AG08396 (cell line): ENCODE measurements at regions not wholly inside any gene's neighbourhood (a gene's known extent, or its start where the extent isn't known, plus 50 kb on each side); places are given as distances from the start of the nearest gene placed in this dataset.
"Not testable (repeated sequence)": the region's sequence is repeated elsewhere in the genome, so short reads cannot be mapped to it uniquely, and the experiment has no call there.

ENCODE experiments used
- DNase-seq: peaks from one replicate; pipeline ENCODE4 v3.0.0; 2012; ENCODE audit warnings: low spot score, mixed read lengths

GRCh38 chr10:34907743-34908430 lies 92.8 kb upstream of the PARD3 start:
- DNase-seq: no peak

- no peak for DNase-seq
These were observed 91.2 kb upstream of the PARD3 start for GRCh38 chr10:34906067-34906965.

- DNase-seq: no peak
These were observed 90.3 kb upstream of the PARD3 start for GRCh38 chr10:34905200-34905927.

GRCh38 chr10:34904191-34904590 lies 89.1 kb upstream of the PARD3 start:
- DNase-seq: no peak

GRCh38 chr10:34899161-34899560 lies 84.1 kb upstream of the PARD3 start:
- no peak for DNase-seq

- DNase-seq: no peak
These were observed 80.9 kb upstream of the PARD3 start for GRCh38 chr10:34895977-34896376.

GRCh38 chr10:34895046-34895445 lies 80.0 kb upstream of the PARD3 start:
- not testable (repeated sequence) for DNase-seq

- DNase-seq: not testable (repeated sequence)
These were observed 77.4 kb upstream of the PARD3 start for GRCh38 chr10:34892521-34892920.

- DNase-seq: no peak
These were observed 75.8 kb upstream of the PARD3 start for GRCh38 chr10:34890939-34891338.

- no peak for DNase-seq
These were observed 74.1 kb upstream of the PARD3 start for GRCh38 chr10:34889004-34889869.

GRCh38 chr10:34886906-34887642 lies 72.0 kb upstream of the PARD3 start:
- no peak for DNase-seq

GRCh38 chr10:34885898-34886297 lies 70.8 kb upstream of the PARD3 start:
- no peak for DNase-seq

GRCh38 chr10:34885011-34885410 lies 69.9 kb upstream of the PARD3 start:
- no peak for DNase-seq

GRCh38 chr10:34884272-34884952 lies 69.3 kb upstream of the PARD3 start:
- DNase-seq: no peak

GRCh38 chr10:34880817-34881216 lies 65.7 kb upstream of the PARD3 start:
- DNase-seq: no peak

- not testable (repeated sequence) for DNase-seq
These were observed 63.6 kb upstream of the PARD3 start for GRCh38 chr10:34878651-34879050.

GRCh38 chr10:34875061-34875460 lies 60.0 kb upstream of the PARD3 start:
- no peak for DNase-seq

- DNase-seq: no peak
These were observed 57.7 kb upstream of the PARD3 start for GRCh38 chr10:34872820-34873219.

GRCh38 chr10:34869135-34869836 lies 54.2 kb upstream of the PARD3 start:
- DNase-seq: no peak

- no peak for DNase-seq
These were observed 53.5 kb upstream of the PARD3 start for GRCh38 chr10:34868589-34868988.
